Lower leg skin (tissue), 3 donors: ENCODE measurements at regions not wholly inside any gene's neighbourhood (a gene's known extent, or its start where the extent isn't known, plus 50 kb on each side); places are given as distances from the start of the nearest gene placed in this dataset.

Experiments used
- CTCF ChIP-seq, 3 donors: fragments of 450-650 bp; IDR thresholded peaks; one replicate each; pipeline ENCODE4 v1.5.1; 2016; ENCODE audit warnings: antibody characterized with exemption in 3 of 3, mild to moderate bottlenecking in 3 of 3, moderate library complexity in 2 of 3
- POLR2A ChIP-seq, 2 donors: fragments of 450-650 bp; IDR thresholded peaks; one replicate each; pipeline ENCODE4 v1.6.1; 2016 to 2017; ENCODE audit warnings: antibody characterized with exemption in 2 of 2, mild to moderate bottlenecking in 1 of 2, moderate library complexity in 1 of 2

- TF ChIP-seq POLR2A (IDR thresholded peaks at IDR 0.05) (no peak), CTCF (IDR thresholded peaks at IDR 0.05) (no peak)
Observed at GRCh38 chr11:119928047-119928446, 199.0 kb upstream of the NECTIN1 start.
